HG03064 (cell line): ENCODE measurements at regions not wholly inside any gene's neighbourhood (a gene's known extent, or its start where the extent isn't known, plus 50 kb on each side); places are given as distances from the start of the nearest gene placed in this dataset.
"Not testable (repeated sequence)": the region's sequence is repeated elsewhere in the genome, so short reads cannot be mapped to it uniquely, and the experiment has no call there.

ENCODE experiments used
- ATAC-seq: cut with Tn5 transposase; IDR thresholded peaks from one replicate; pipeline ENCODE4 v1.9.1; 2021; ENCODE audit warnings: low read depth; ENCODE audit not compliant: unreplicated experiment

GRCh38 chr10:109022417-109023049 is 900.8 kb downstream of the XPNPEP1 start:
- no peak for ATAC-seq

- no peak for ATAC-seq
Observed at GRCh38 chr10:109019001-109019424, 904.3 kb downstream of the XPNPEP1 start.

GRCh38 chr10:109007514-109007913 is 915.8 kb downstream of the XPNPEP1 start:
- ATAC-seq, result no peak

GRCh38 chr10:108990441-108990840 is 932.9 kb downstream of the XPNPEP1 start:
- no peak for ATAC-seq

- ATAC-seq, result no peak
Observed at GRCh38 chr10:108989976-108990375, 933.3 kb downstream of the XPNPEP1 start.

GRCh38 chr10:108982159-108982558 is 941.2 kb downstream of the XPNPEP1 start:
- no peak for ATAC-seq

- no peak for ATAC-seq
Observed at GRCh38 chr10:108980869-108981268, 942.4 kb downstream of the XPNPEP1 start.

- ATAC-seq, result no peak
Observed at GRCh38 chr10:108975459-108976058, 947.8 kb downstream of the XPNPEP1 start.

- no peak for ATAC-seq
Observed at GRCh38 chr10:108970016-108970415, 953.3 kb downstream of the XPNPEP1 start.

- no peak for ATAC-seq
Observed at GRCh38 chr10:108966411-108966810, 956.9 kb downstream of the XPNPEP1 start.

- ATAC-seq, result no peak
Observed at GRCh38 chr10:108966005-108966404, 957.3 kb downstream of the XPNPEP1 start.

GRCh38 chr10:108962172-108962571 is 961.1 kb downstream of the XPNPEP1 start:
- no peak for ATAC-seq

- ATAC-seq, result no peak
Observed at GRCh38 chr10:108957681-108958080, 965.6 kb downstream of the XPNPEP1 start.

GRCh38 chr10:108956149-108956548 is 967.2 kb downstream of the XPNPEP1 start:
- ATAC-seq, result no peak

GRCh38 chr10:108920029-108920428 is 1003.3 kb downstream of the XPNPEP1 start:
- not testable (repeated sequence) for ATAC-seq

- no peak for ATAC-seq
Observed at GRCh38 chr10:108913300-108913699, 1010.0 kb downstream of the XPNPEP1 start.

- no peak for ATAC-seq
Observed at GRCh38 chr10:108911814-108912541, 1011.3 kb downstream of the XPNPEP1 start.

GRCh38 chr10:108908096-108908495 is 1015.2 kb downstream of the XPNPEP1 start:
- ATAC-seq, result no peak

- ATAC-seq, result no peak
Observed at GRCh38 chr10:108905821-108906220, 1017.5 kb downstream of the XPNPEP1 start.

- ATAC-seq, result no peak
Observed at GRCh38 chr10:108905171-108905570, 1018.1 kb downstream of the XPNPEP1 start.

GRCh38 chr10:108904163-108904838 is 1019.0 kb downstream of the XPNPEP1 start:
- ATAC-seq, result no peak
